ENCODE measurements at regions not wholly inside any gene's neighbourhood (a gene's known extent, or its start where the extent isn't known, plus 50 kb on each side); places are given as distances from the start of the nearest gene placed in this dataset.

DNA sequence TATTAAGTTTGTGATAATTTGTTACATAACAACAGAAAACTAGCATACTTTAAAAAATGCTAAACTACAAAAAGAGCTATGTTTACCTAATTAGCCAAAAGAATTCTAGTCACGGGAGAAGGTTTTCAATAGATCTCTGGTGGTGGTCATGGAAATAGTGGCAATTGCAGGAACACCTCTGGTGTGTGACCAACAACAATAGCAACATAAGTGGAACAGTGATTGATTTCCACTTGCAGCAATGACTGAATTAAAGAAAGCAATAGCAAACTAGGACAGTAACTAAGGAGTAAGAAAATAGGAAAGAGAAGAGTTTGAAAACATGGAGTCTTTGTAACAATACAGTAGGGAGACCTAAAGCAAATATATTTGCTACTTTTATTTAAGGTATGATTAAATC lies 171.3 kb upstream of the ADGRL4 start:
- Histone ChIP-seq H3K4me1 (no peaks in the 10 kb centered on the region), H3K4me3 (ENCODE audit: low read depth, low read length) (no peak overlapping the region), H3K9me3 (no peaks in the 10 kb centered on the region), H3K36me3 (ENCODE audit: control insufficient read depth, insufficient read depth, low read length) (no peaks in the 10 kb centered on the region), H3K27me3 (replicated peaks; ENCODE audit: control insufficient read depth, insufficient read depth, low read length) (no peaks in the 10 kb centered on the region)
- CTCF ChIA-PET: no interaction called here
- Mint-ChIP-seq H3K4me1 (ENCODE audit: low read depth, unreplicated experiment) (no peaks in the 10 kb centered on the region), H3K27me3 (ENCODE audit: insufficient read depth, unreplicated experiment) (no peaks in the 10 kb centered on the region), H3K27ac (ENCODE audit: unreplicated experiment) (no peak overlapping the region), H3K36me3 (ENCODE audit: insufficient read depth, unreplicated experiment) (no peaks in the 10 kb centered on the region), H3K9me3 (ENCODE audit: unreplicated experiment) (no peaks in the 10 kb centered on the region), H3K4me3 (ENCODE audit: unreplicated experiment) (no peak overlapping the region)
- BruUV-seq (replicated peaks): no TSS peak
- TF ChIP-seq, protein P1, sequence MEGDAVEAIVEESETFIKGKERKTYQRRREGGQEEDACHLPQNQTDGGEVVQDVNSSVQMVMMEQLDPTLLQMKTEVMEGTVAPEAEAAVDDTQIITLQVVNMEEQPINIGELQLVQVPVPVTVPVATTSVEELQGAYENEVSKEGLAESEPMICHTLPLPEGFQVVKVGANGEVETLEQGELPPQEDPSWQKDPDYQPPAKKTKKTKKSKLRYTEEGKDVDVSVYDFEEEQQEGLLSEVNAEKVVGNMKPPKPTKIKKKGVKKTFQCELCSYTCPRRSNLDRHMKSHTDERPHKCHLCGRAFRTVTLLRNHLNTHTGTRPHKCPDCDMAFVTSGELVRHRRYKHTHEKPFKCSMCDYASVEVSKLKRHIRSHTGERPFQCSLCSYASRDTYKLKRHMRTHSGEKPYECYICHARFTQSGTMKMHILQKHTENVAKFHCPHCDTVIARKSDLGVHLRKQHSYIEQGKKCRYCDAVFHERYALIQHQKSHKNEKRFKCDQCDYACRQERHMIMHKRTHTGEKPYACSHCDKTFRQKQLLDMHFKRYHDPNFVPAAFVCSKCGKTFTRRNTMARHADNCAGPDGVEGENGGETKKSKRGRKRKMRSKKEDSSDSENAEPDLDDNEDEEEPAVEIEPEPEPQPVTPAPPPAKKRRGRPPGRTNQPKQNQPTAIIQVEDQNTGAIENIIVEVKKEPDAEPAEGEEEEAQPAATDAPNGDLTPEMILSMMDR (IDR thresholded peaks at IDR 0.05; ENCODE audit: insufficient read depth in 1 of 2, low read depth in 1 of 2, low read length in 1 of 2, severe bottlenecking in 1 of 2, unreplicated experiment in 1 of 2): no peak
- intact Hi-C loops (cut with micrococcal nuclease; ENCODE audit: unreplicated experiment): no loop called here
- no peak for DNase-seq
- POLR2A ChIA-PET: no interaction called here

DNA sequence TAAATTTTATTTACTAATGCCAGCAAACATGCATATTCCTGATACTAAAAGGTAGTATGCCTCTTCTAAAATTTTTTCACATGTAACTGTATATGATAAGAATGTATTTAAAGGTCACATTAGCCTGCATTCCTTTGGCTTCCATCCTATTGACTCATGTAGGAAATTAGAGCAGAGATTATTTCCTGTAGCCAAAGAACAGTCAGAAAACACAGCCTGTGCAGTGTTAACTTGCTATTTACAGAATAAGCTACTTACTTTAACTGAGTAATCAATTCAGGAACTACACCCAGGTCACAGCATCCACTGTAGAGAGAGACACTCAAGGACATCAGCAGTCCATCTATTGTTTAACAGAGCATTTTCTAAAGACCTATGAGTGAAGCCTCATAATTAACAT lies 154.5 kb upstream of the ADGRL4 start:
- intact Hi-C loops (cut with micrococcal nuclease; ENCODE audit: unreplicated experiment): no loop called here
- H3K4me3 Mint-ChIP-seq (ENCODE audit: unreplicated experiment): no peak overlapping the region
- no peak for DNase-seq
- Histone ChIP-seq H3K4me1 (no peaks in the 10 kb centered on the region), H3K36me3 (ENCODE audit: control insufficient read depth, insufficient read depth, low read length) (no peaks in the 10 kb centered on the region), H3K27me3 (replicated peaks; ENCODE audit: control insufficient read depth, insufficient read depth, low read length) (no peaks in the 10 kb centered on the region), H3K9me3 (no peaks in the 10 kb centered on the region), H3K4me3 (ENCODE audit: low read depth, low read length) (no peak overlapping the region)
- ChIA-PET CTCF (no interaction called here), POLR2A (no interaction called here)
- H3K9me3 Mint-ChIP-seq (ENCODE audit: unreplicated experiment): peaks cover 11% of the 10 kb centered on the region
- H3K27me3 Mint-ChIP-seq (ENCODE audit: insufficient read depth, unreplicated experiment): peaks cover 3% of the 10 kb centered on the region
- TF ChIP-seq, protein P1 (IDR thresholded peaks at IDR 0.05; ENCODE audit: insufficient read depth in 1 of 2, low read depth in 1 of 2, low read length in 1 of 2, severe bottlenecking in 1 of 2, unreplicated experiment in 1 of 2): no peak
- no peak overlapping the region for H3K27ac Mint-ChIP-seq (ENCODE audit: unreplicated experiment)
- no peaks in the 10 kb centered on the region for H3K4me1 Mint-ChIP-seq (ENCODE audit: low read depth, unreplicated experiment)
- no peaks in the 10 kb centered on the region for H3K36me3 Mint-ChIP-seq (ENCODE audit: insufficient read depth, unreplicated experiment)
- BruUV-seq (replicated peaks): no TSS peak

DNA sequence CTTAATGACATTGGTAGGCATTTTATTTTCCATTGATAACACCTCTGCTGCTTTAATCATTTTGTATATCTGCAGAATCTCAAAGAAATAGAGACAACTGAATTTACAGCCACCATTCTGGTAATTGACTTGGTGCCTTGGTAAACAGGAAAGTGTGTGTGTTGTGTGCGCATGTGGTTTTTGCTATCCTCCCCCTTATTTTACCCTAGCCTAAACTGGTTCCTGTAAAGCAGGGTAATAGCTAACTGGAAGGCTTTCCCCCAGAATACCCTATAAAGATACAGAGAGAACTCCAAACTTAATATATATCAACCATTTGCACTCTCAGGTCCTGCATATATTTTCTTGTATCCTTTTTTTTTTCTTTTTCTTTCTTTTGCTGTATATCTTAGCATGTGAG lies 149.5 kb upstream of the ADGRL4 start:
- TF ChIP-seq, protein P1 (IDR thresholded peaks at IDR 0.05; ENCODE audit: insufficient read depth in 1 of 2, low read depth in 1 of 2, low read length in 1 of 2, severe bottlenecking in 1 of 2, unreplicated experiment in 1 of 2): no peak
- no peak for DNase-seq
- Histone ChIP-seq H3K4me3 (ENCODE audit: low read depth, low read length) (no peak overlapping the region), H3K36me3 (ENCODE audit: control insufficient read depth, insufficient read depth, low read length) (no peaks in the 10 kb centered on the region), H3K27me3 (replicated peaks; ENCODE audit: control insufficient read depth, insufficient read depth, low read length) (no peaks in the 10 kb centered on the region), H3K9me3 (no peaks in the 10 kb centered on the region), H3K4me1 (no peaks in the 10 kb centered on the region)
- H3K27me3 Mint-ChIP-seq (ENCODE audit: insufficient read depth, unreplicated experiment): no peaks in the 10 kb centered on the region
- no TSS peak for BruUV-seq (replicated peaks)
- intact Hi-C loops (cut with micrococcal nuclease; ENCODE audit: unreplicated experiment): no loop called here
- POLR2A ChIA-PET: no interaction called here
- CTCF ChIA-PET: no interaction called here
- H3K4me1 Mint-ChIP-seq (ENCODE audit: low read depth, unreplicated experiment): no peaks in the 10 kb centered on the region
- no peaks in the 10 kb centered on the region for H3K9me3 Mint-ChIP-seq (ENCODE audit: unreplicated experiment)
- no peak overlapping the region for H3K27ac Mint-ChIP-seq (ENCODE audit: unreplicated experiment)
- H3K4me3 Mint-ChIP-seq (ENCODE audit: unreplicated experiment): no peak overlapping the region
- no peaks in the 10 kb centered on the region for H3K36me3 Mint-ChIP-seq (ENCODE audit: insufficient read depth, unreplicated experiment)

Measured in Caco-2 (cell line).